NB4 (cell line): ENCODE measurements at regions not wholly inside any gene's neighbourhood (a gene's known extent, or its start where the extent isn't known, plus 50 kb on each side); places are given as distances from the start of the nearest gene placed in this dataset.

Source experiments
- CTCF ChIP-seq: IDR thresholded peaks from one replicate; pipeline ENCODE4 v1.5.1; 2012; ENCODE audit warnings: low read depth, low read length
- MYC ChIP-seq: IDR thresholded peaks from 2 replicates; pipeline ENCODE4 v1.6.1; 2011; ENCODE audit warnings: low read depth, low read length
- POLR2A ChIP-seq: IDR thresholded peaks from 2 replicates; pipeline ENCODE4 v1.6.1; 2011; ENCODE audit warnings: mild to moderate bottlenecking; ENCODE audit not compliant: insufficient read length; ENCODE audit errors: extremely low read depth

GRCh38 chr19:31146546-31147183 is 202.6 kb downstream of the TSHZ3 start:
- TF ChIP-seq CTCF = no peak
- TF ChIP-seq POLR2A = no peak
- TF ChIP-seq MYC = no peak
